GM23338 (cell line): ENCODE measurements at regions not wholly inside any gene's neighbourhood (a gene's known extent, or its start where the extent isn't known, plus 50 kb on each side); places are given as distances from the start of the nearest gene placed in this dataset.

Source experiments
- ATAC-seq: fragments of 200-7000 bp; cut with Tn5 transposase; 3 replicates; pipeline ENCODE4 v1.9.1; 2020
- DNase-seq: peaks from one replicate; pipeline ENCODE4 v3.0.0-alpha.2; 2015; ENCODE audit warnings: low spot score
- H2AFZ ChIP-seq: fragments of 200-600 bp; sonication (generic); 2 replicates; pipeline ENCODE4 v1.8.0; 2016; ENCODE audit warnings: antibody characterized with exemption, mild to moderate bottlenecking, moderate library complexity
- H3F3A ChIP-seq: fragments of 200-600 bp; sonication (generic); replicated peaks from 2 replicates; pipeline ENCODE4 v1.8.0; 2017; ENCODE audit warnings: antibody characterized with exemption, mixed run types, low read depth
- H3K27ac ChIP-seq: fragments of 200-600 bp; sonication (generic); 2 replicates; pipeline ENCODE4 v1.6.1; 2016; ENCODE audit warnings: low read depth
- H3K27me3 ChIP-seq: fragments of 200-600 bp; sonication (generic); 2 replicates; pipeline ENCODE4 v1.8.0; 2016; ENCODE audit warnings: mild to moderate bottlenecking, mixed run types, moderate library complexity; ENCODE audit not compliant: insufficient read depth
- H3K36me3 ChIP-seq: fragments of 200-600 bp; sonication (generic); 2 replicates; pipeline ENCODE4 v1.8.0; 2016; ENCODE audit warnings: mild to moderate bottlenecking; ENCODE audit not compliant: insufficient read depth
- H3K4me1 ChIP-seq: fragments of 200-600 bp; sonication (generic); 2 replicates; pipeline ENCODE4 v1.8.0; 2016; ENCODE audit warnings: mild to moderate bottlenecking, moderate library complexity; ENCODE audit not compliant: insufficient read depth
- H3K4me2 ChIP-seq: fragments of 200-600 bp; sonication (generic); 2 replicates; pipeline ENCODE4 v1.7.1; 2017; ENCODE audit warnings: mixed run types
- H3K4me3 ChIP-seq: fragments of 200-600 bp; sonication (generic); 2 replicates; pipeline ENCODE4 v1.6.1; 2016; ENCODE audit warnings: mixed run types
- H3K79me2 ChIP-seq: fragments of 200-600 bp; sonication (generic); replicated peaks from 2 replicates; pipeline ENCODE4 v1.8.0; 2017; ENCODE audit warnings: mild to moderate bottlenecking; ENCODE audit not compliant: insufficient read depth
- H3K9me2 ChIP-seq: fragments of 200-600 bp; sonication (generic); 2 replicates; pipeline ENCODE4 v1.8.0; 2017; ENCODE audit not compliant: insufficient read depth
- H4K20me1 ChIP-seq: fragments of 200-600 bp; sonication (generic); replicated peaks from 2 replicates; pipeline ENCODE4 v1.8.0; 2017; ENCODE audit warnings: mild to moderate bottlenecking; ENCODE audit not compliant: insufficient read depth
- H3K27ac Mint-ChIP-seq: 2 replicates; pipeline ENCODE4 v1.8.0; 2020; ENCODE audit warnings: inconsistent platforms, mild to moderate bottlenecking, moderate library complexity, mixed read lengths
- H3K27me3 Mint-ChIP-seq: 3 replicates; pipeline ENCODE4 v1.8.0; 2022; ENCODE audit warnings: low read depth, mild to moderate bottlenecking, moderate library complexity, mixed read lengths, inconsistent platforms; ENCODE audit not compliant: insufficient read depth, poor library complexity
- H3K36me3 Mint-ChIP-seq: 3 replicates; pipeline ENCODE4 v1.8.0; 2021; ENCODE audit warnings: low read depth, mild to moderate bottlenecking, inconsistent platforms, moderate library complexity, mixed read lengths
- H3K4me1 Mint-ChIP-seq: 3 replicates; pipeline ENCODE4 v1.8.0; 2020; ENCODE audit warnings: mild to moderate bottlenecking, inconsistent platforms, mixed read lengths
- H3K4me3 Mint-ChIP-seq: 3 replicates; pipeline ENCODE4 v1.8.0; 2021; ENCODE audit warnings: moderate library complexity, mild to moderate bottlenecking, inconsistent platforms, mixed read lengths
- H3K9me3 Mint-ChIP-seq: 3 replicates; pipeline ENCODE4 v1.8.0; 2020; ENCODE audit warnings: moderate library complexity, mild to moderate bottlenecking, inconsistent platforms, mixed read lengths
- CREB1 ChIP-seq: fragments of 250-450 bp; sonication (Bioruptor Pico); IDR thresholded peaks from 2 replicates; pipeline ENCODE4 v1.5.0; 2020; ENCODE audit warnings: low read depth, mild to moderate bottlenecking, moderate library complexity
- EZH2 ChIP-seq: fragments of 200-600 bp; sonication (generic); IDR thresholded peaks from one replicate; pipeline ENCODE4 v1.8.0; 2017; ENCODE audit warnings: antibody characterized with exemption, mild to moderate bottlenecking, low read depth; ENCODE audit not compliant: unreplicated experiment
- EZH2phosphoT487 ChIP-seq: fragments of 200-600 bp; sonication (generic); IDR thresholded peaks from one replicate; pipeline ENCODE4 v1.8.1; 2018; ENCODE audit warnings: antibody characterized with exemption; ENCODE audit not compliant: unreplicated experiment
- JUNB ChIP-seq: IDR thresholded peaks from one replicate; pipeline ENCODE4 v1.6.1; 2016; ENCODE audit warnings: antibody characterized with exemption; ENCODE audit not compliant: unreplicated experiment
- NANOG ChIP-seq: IDR thresholded peaks from 2 replicates; pipeline ENCODE4 v1.6.1; 2016; ENCODE audit warnings: antibody characterized with exemption, borderline replicate concordance
- POLR2AphosphoS5 ChIP-seq: IDR thresholded peaks from 2 replicates; pipeline ENCODE4 v1.6.1; 2016; ENCODE audit warnings: antibody characterized with exemption, low read depth
- STAT1 ChIP-seq: IDR thresholded peaks from one replicate; pipeline ENCODE4 v1.6.1; 2016; ENCODE audit warnings: antibody characterized with exemption; ENCODE audit not compliant: unreplicated experiment
- ZNF114 ChIP-seq: fragments of 250-450 bp; sonication (Bioruptor Pico); IDR thresholded peaks from 2 replicates; pipeline ENCODE4 v1.5.0; 2020; ENCODE audit warnings: mild to moderate bottlenecking, moderate library complexity
- ZNF331 ChIP-seq: fragments of 250-450 bp; sonication (Bioruptor Pico); IDR thresholded peaks from 2 replicates; pipeline ENCODE4 v1.5.0; 2020; ENCODE audit warnings: low read depth, mild to moderate bottlenecking, moderate library complexity
- TF ChIP-seq, protein P1 (sequence below): IDR thresholded peaks from 2 replicates; pipeline ENCODE4 v1.6.1; 2016; ENCODE audit warnings: antibody characterized with exemption
- TF ChIP-seq, protein P2 (sequence below), 2 experiments: fragments of 200-600 bp in 1 of 2; sonication (generic) in 1 of 2; conservative IDR thresholded peaks; 2 replicates each; pipeline versions ENCODE4 v1.5.1 to v1.6.1; 2016 to 2017; ENCODE audit warnings: antibody characterized with exemption in 2 of 2, low read depth in 2 of 2, mild to moderate bottlenecking in 2 of 2, moderate library complexity in 1 of 2
- TF ChIP-seq, protein P3 (sequence below): IDR thresholded peaks from one replicate; pipeline ENCODE4 v1.6.1; 2018; ENCODE audit warnings: antibody characterized with exemption; ENCODE audit not compliant: unreplicated experiment
- TF ChIP-seq, protein P4 (sequence below): fragments of 250-450 bp; sonication (Bioruptor Pico); IDR thresholded peaks from 2 replicates; pipeline ENCODE4 v1.5.0; 2020; ENCODE audit warnings: mild to moderate bottlenecking, moderate library complexity

DNA sequence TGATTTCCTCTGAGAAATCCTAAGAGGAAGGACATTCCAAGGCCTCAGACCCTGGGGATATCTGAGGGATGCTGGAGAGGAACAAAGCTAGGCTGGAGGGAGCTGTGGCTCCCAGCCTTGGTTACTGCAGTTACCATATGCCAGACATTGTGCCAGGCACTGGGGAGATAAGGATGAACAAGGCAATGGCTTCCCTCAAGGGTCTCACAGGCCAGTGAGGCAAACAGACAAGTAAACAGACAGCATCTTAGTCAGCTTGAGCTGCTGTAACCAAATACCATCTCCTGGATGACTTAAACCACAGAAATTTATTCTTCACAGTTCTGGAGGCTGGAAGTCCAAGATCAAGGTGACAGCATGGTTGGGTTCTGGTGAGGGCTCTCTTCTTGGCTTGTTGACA, 91.8 kb downstream of the SKA1 start:
- no peak overlapping the region for H3K27ac Mint-ChIP-seq
- H3K36me3 Mint-ChIP-seq = no peaks in the 10 kb centered on the region; the same call in 2 of the 3 replicates
- Histone ChIP-seq H3F3A (no peaks in the 10 kb centered on the region), H4K20me1 (no peaks in the 10 kb centered on the region), H3K4me3 (no peak overlapping the region), H3K79me2 (no peaks in the 10 kb centered on the region), H2AFZ (no peak overlapping the region), H3K4me2 (no peak overlapping the region), H3K27ac (no peak overlapping the region), H3K9me2 (peaks cover 26% of the 10 kb centered on the region), H3K27me3 (no peaks in the 10 kb centered on the region), H3K36me3 (no peaks in the 10 kb centered on the region), H3K4me1 (no peaks in the 10 kb centered on the region)
- no peak overlapping the region for H3K4me3 Mint-ChIP-seq
- DNase-seq (no peak), ATAC-seq (no peak)
- TF ChIP-seq ZNF331 (CRISPR knock-in tag) (no peak), ZNF114 (no peak), JUNB (no peak), EZH2phosphoT487 (no peak), EZH2 (no peak), STAT1 (no peak), CREB1 (no peak), NANOG (no peak), POLR2AphosphoS5 (no peak)
- TF ChIP-seq, protein P1, sequence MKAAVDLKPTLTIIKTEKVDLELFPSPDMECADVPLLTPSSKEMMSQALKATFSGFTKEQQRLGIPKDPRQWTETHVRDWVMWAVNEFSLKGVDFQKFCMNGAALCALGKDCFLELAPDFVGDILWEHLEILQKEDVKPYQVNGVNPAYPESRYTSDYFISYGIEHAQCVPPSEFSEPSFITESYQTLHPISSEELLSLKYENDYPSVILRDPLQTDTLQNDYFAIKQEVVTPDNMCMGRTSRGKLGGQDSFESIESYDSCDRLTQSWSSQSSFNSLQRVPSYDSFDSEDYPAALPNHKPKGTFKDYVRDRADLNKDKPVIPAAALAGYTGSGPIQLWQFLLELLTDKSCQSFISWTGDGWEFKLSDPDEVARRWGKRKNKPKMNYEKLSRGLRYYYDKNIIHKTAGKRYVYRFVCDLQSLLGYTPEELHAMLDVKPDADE = no peak
- TF ChIP-seq, protein P2, sequence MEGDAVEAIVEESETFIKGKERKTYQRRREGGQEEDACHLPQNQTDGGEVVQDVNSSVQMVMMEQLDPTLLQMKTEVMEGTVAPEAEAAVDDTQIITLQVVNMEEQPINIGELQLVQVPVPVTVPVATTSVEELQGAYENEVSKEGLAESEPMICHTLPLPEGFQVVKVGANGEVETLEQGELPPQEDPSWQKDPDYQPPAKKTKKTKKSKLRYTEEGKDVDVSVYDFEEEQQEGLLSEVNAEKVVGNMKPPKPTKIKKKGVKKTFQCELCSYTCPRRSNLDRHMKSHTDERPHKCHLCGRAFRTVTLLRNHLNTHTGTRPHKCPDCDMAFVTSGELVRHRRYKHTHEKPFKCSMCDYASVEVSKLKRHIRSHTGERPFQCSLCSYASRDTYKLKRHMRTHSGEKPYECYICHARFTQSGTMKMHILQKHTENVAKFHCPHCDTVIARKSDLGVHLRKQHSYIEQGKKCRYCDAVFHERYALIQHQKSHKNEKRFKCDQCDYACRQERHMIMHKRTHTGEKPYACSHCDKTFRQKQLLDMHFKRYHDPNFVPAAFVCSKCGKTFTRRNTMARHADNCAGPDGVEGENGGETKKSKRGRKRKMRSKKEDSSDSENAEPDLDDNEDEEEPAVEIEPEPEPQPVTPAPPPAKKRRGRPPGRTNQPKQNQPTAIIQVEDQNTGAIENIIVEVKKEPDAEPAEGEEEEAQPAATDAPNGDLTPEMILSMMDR (conservative IDR thresholded peaks at IDR 0.05; ENCODE audit: low read depth in 2 of 2) = no peak
- TF ChIP-seq, protein P3, sequence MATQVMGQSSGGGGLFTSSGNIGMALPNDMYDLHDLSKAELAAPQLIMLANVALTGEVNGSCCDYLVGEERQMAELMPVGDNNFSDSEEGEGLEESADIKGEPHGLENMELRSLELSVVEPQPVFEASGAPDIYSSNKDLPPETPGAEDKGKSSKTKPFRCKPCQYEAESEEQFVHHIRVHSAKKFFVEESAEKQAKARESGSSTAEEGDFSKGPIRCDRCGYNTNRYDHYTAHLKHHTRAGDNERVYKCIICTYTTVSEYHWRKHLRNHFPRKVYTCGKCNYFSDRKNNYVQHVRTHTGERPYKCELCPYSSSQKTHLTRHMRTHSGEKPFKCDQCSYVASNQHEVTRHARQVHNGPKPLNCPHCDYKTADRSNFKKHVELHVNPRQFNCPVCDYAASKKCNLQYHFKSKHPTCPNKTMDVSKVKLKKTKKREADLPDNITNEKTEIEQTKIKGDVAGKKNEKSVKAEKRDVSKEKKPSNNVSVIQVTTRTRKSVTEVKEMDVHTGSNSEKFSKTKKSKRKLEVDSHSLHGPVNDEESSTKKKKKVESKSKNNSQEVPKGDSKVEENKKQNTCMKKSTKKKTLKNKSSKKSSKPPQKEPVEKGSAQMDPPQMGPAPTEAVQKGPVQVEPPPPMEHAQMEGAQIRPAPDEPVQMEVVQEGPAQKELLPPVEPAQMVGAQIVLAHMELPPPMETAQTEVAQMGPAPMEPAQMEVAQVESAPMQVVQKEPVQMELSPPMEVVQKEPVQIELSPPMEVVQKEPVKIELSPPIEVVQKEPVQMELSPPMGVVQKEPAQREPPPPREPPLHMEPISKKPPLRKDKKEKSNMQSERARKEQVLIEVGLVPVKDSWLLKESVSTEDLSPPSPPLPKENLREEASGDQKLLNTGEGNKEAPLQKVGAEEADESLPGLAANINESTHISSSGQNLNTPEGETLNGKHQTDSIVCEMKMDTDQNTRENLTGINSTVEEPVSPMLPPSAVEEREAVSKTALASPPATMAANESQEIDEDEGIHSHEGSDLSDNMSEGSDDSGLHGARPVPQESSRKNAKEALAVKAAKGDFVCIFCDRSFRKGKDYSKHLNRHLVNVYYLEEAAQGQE = no peak
- TF ChIP-seq, protein P4, sequence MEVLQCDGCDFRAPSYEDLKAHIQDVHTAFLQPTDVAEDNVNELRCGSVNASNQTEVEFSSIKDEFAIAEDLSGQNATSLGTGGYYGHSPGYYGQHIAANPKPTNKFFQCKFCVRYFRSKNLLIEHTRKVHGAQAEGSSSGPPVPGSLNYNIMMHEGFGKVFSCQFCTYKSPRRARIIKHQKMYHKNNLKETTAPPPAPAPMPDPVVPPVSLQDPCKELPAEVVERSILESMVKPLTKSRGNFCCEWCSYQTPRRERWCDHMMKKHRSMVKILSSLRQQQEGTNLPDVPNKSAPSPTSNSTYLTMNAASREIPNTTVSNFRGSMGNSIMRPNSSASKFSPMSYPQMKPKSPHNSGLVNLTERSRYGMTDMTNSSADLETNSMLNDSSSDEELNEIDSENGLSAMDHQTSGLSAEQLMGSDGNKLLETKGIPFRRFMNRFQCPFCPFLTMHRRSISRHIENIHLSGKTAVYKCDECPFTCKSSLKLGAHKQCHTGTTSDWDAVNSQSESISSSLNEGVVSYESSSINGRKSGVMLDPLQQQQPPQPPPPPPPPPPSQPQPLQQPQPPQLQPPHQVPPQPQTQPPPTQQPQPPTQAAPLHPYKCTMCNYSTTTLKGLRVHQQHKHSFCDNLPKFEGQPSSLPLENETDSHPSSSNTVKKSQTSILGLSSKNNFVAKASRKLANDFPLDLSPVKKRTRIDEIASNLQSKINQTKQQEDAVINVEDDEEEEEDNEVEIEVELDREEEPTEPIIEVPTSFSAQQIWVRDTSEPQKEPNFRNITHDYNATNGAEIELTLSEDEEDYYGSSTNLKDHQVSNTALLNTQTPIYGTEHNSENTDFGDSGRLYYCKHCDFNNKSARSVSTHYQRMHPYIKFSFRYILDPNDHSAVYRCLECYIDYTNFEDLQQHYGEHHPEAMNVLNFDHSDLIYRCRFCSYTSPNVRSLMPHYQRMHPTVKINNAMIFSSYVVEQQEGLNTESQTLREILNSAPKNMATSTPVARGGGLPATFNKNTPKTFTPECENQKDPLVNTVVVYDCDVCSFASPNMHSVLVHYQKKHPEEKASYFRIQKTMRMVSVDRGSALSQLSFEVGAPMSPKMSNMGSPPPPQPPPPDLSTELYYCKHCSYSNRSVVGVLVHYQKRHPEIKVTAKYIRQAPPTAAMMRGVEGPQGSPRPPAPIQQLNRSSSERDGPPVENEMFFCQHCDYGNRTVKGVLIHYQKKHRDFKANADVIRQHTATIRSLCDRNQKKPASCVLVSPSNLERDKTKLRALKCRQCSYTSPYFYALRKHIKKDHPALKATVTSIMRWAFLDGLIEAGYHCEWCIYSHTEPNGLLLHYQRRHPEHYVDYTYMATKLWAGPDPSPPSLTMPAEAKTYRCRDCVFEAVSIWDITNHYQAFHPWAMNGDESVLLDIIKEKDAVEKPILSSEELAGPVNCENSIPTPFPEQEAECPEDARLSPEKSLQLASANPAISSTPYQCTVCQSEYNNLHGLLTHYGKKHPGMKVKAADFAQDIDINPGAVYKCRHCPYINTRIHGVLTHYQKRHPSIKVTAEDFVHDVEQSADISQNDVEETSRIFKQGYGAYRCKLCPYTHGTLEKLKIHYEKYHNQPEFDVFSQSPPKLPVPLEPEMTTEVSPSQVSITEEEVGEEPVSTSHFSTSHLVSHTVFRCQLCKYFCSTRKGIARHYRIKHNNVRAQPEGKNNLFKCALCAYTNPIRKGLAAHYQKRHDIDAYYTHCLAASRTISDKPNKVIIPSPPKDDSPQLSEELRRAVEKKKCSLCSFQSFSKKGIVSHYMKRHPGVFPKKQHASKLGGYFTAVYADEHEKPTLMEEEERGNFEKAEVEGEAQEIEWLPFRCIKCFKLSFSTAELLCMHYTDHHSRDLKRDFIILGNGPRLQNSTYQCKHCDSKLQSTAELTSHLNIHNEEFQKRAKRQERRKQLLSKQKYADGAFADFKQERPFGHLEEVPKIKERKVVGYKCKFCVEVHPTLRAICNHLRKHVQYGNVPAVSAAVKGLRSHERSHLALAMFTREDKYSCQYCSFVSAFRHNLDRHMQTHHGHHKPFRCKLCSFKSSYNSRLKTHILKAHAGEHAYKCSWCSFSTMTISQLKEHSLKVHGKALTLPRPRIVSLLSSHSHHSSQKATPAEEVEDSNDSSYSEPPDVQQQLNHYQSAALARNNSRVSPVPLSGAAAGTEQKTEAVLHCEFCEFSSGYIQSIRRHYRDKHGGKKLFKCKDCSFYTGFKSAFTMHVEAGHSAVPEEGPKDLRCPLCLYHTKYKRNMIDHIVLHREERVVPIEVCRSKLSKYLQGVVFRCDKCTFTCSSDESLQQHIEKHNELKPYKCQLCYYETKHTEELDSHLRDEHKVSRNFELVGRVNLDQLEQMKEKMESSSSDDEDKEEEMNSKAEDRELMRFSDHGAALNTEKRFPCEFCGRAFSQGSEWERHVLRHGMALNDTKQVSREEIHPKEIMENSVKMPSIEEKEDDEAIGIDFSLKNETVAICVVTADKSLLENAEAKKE (CRISPR knock-in tag) = no peak
- H3K27me3 Mint-ChIP-seq = peaks cover 6% of the 10 kb centered on the region
- H3K9me3 Mint-ChIP-seq = no peaks in the 10 kb centered on the region; the same call in 2 of the 3 replicates
- H3K4me1 Mint-ChIP-seq = no peaks in the 10 kb centered on the region
